GM18861 (cell line): ENCODE measurements at regions not wholly inside any gene's neighbourhood (a gene's known extent, or its start where the extent isn't known, plus 50 kb on each side); places are given as distances from the start of the nearest gene placed in this dataset.

Experiments
- ATAC-seq: cut with Tn5 transposase; IDR thresholded peaks from one replicate; pipeline ENCODE4 v1.9.1; 2021; ENCODE audit not compliant: unreplicated experiment

DNA sequence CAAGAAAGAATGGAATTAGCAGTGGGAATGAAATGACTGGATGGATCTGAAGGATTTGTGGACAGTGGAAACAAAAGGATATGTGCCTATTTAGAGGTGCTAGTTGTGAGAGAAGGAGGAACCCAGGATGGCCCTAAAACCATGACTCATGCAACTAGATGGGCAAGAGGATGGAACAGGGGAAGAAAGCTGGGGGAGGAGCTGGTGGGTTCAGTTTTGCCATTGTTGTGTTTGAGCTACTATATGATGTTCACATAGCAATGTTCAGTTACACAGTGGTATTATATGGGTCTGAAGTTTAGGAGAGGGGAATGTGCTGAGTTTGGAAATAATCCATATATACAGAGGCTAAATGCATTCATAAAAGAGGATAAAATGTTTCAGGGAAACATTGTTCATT is 125.7 kb upstream of the SSTR4 start:
- no peak for ATAC-seq

DNA sequence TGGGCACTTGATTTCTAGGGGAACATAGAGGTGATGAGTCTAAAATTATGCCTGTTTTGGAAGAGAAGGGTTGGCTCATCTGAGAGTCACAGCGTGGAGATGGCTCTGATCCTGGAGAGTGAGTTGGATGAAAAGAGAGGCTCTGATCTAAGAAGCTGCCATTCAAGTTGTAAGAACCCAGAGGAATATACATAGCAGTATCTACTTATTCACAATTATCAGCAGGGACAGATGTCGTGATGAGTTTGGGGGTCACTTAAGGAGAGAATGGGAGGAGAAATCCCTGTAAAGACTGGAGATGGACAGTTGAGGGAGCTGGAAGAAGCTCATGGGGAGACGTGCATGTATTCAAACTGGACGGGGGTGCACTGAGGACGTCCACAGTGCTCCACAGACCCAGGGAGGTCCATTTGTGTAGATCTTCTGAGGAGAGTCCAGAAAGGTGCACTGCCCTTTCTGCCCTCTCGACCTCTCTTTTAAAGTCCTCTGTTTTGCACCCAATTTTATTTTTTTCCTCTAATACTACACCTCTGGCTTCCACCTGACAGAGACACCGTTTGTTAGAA is 124.7 kb upstream of the SSTR4 start:
- ATAC-seq = no peak

- ATAC-seq = no peak
These were observed 120.8 kb upstream of the SSTR4 start for GRCh38 chr20:22914291-22914690.

DNA sequence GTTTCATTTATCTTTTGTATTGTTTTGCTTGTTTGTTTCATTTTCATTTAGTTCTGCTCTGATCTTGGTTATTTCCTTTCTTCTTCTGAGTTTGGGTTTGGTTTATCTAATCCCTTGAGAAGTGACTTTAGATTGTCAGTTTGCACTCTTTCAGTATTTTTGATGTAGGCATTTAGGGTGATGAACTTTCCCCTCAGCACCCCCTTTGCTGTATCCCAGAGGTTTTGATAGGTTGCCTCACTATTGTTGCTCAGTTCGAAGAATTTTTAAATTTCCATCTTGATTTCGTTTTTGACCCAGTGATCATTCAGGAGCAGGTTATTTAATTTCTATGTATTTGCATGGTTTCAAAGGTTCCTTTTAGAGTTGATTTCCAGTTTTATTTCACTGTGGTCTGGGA is 119.6 kb upstream of the SSTR4 start:
- ATAC-seq = no peak

DNA sequence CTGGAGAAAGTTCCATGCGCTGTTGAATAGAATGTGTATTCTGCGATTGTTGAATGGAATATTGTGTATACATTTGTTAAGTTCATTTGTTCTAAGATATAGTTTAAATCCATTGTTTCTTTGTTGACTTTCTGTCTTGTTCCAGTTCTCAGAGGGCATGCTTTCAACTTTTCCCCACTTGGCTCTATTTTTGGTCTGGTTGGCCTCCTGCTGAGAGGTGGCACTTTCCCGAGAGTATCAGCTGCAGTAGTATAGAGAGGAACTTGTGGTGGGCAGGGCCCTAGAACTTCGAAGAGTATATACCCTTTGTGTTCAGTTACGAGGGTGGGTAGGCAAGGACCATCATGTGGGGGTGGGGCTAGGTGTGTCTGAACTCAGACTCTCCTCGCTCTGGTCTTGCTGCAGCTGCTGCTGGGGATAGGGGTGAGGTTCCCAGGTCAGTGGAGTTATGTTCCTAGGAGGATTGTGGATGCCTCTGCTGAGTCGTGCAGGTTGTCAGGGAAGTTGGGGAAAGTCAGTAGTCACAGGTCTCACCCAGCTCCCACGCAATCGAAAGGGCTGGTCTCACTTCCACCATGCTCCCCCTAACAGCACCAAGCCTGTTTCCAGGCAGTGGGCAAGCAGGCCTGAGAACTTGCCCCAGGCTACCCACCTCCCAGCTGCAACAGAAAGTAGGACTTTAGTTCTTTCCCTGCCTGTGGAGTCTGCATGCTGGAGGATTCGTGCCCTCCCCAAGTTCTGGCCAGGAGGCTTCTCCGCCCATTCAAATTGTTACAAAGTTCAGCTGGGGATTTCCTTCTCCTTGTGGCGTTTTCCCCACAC is 118.9 kb upstream of the SSTR4 start:
- no peak for ATAC-seq

- no peak for ATAC-seq
These were observed 116.7 kb upstream of the SSTR4 start for GRCh38 chr20:22918286-22918983.

DNA sequence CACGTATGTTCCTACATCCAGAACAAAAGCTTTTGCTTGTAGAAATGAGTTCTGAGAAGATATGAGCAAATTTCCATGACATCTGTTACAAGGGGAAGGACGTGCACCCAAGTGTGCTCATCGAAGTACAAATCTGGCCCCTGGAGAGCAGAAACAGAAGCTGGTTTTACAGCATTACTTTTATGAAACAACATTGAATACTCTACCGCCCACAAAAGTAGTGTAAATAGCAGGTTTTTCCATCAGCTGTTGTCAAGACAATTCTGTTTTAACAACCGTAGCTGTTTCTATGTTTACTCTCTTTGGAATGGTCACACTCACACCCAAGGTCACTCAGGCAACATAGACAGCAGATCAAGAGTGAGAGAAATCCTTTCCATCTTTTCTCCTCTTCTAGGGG is 114.2 kb upstream of the SSTR4 start:
- no peak for ATAC-seq

DNA sequence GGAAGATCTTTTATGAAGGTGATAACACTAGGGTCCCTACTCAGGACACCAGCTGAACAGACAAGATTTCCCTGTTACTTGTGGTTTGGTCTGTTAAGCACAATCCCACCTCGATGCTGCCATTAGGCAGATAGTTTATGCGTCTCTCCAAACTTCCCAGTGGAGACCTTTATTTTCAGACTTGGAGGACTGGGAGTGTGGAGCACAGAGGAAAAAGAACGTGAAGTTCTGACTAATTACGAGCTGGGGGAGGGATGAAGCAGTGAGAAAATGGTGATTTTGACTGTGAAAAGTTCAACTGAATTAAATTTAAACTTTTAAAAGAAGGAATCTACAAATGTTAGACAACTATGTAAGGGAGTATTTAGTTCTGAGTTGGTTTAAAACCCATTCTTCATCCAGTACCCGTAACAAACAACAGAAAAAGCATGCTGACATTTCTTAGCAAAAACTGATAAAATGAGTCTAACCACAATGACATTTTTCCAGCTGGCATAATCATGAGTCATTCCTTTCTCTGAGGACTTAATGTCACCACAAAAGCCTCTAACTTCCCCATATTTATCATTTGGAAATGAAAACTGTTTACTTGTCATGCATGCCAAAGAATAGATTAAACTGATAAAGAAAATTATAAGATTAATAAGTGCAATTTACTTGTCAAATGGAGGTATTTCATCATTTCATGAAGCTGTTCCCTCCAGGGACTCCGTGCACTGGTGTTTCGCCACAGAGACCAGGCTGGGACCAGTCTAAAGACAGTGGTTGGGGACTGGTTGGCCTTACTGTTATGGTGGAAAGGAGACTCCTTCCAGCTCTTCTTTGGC is 113.3 kb upstream of the SSTR4 start:
- ATAC-seq = no peak

- ATAC-seq = no peak
These were observed 112.1 kb upstream of the SSTR4 start for GRCh38 chr20:22922987-22923386.

- ATAC-seq = no peak
These were observed 110.9 kb upstream of the SSTR4 start for GRCh38 chr20:22924046-22924737.

- no peak for ATAC-seq
These were observed 110.0 kb upstream of the SSTR4 start for GRCh38 chr20:22924949-22925612.

GRCh38 chr20:22925613-22925983 is 109.5 kb upstream of the SSTR4 start:
- no peak for ATAC-seq

GRCh38 chr20:22927537-22927936 is 107.6 kb upstream of the SSTR4 start:
- no peak for ATAC-seq

GRCh38 chr20:22928679-22929078 is 106.4 kb upstream of the SSTR4 start:
- ATAC-seq = no peak

GRCh38 chr20:22929661-22930060 is 105.5 kb upstream of the SSTR4 start:
- no peak for ATAC-seq

GRCh38 chr20:22931653-22932608 is 103.2 kb upstream of the SSTR4 start:
- no peak for ATAC-seq

DNA sequence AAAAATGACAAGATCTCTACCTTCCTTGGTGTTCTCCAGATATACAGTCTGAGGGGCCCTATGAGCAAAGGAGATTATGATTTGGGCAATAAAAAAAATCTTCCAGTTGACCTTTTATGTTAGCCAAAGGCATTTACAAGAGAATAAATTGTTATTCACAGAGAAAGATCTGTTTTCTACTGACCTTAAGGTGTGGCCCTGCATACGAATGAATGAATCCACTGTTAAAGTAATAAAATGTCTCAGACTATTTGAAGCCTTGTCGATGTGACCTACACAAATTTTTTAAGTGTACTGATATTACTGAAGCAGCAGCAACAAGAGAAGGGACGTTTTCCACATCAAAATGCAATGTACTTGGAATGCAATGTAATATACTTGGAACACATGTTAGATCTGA is 95.9 kb upstream of the SSTR4 start:
- no peak for ATAC-seq

DNA sequence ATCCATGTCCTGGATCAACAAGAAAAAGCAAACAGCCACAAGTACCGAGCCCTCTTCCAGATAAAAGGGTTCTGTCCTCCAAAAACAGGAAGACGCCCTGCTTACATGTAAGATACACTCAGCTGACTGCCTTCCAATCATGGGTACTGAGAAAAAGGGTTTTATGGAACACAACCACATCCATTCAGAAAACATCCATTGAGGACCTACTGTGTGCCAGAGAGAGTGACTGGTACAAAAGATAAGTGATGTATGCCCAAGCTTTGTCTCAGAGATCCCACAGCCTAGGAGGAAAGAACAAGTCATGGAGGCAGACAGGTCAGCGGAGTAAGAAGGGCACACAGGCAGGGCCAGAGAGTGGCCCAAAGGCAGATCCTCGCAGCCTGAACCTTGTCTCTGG is 94.8 kb upstream of the SSTR4 start:
- no peak for ATAC-seq

- ATAC-seq = no peak
These were observed 93.6 kb upstream of the SSTR4 start for GRCh38 chr20:22941550-22941949.
